Stimulated activated CD4-positive, alpha-beta T cell treated with anti-CD3 and anti-CD28 coated beads, Interleukin-4, amount 100 ng/mL, for 48 hours (primary cell): ENCODE measurements at regions not wholly inside any gene's neighbourhood (a gene's known extent, or its start where the extent isn't known, plus 50 kb on each side); places are given as distances from the start of the nearest gene placed in this dataset.
"Not testable (repeated sequence)": the region's sequence is repeated elsewhere in the genome, so short reads cannot be mapped to it uniquely, and the experiment has no call there.

ENCODE experiments used
- DNase-seq, 2 donors: peaks; one replicate each; pipeline ENCODE4 v3.0.0-alpha.2; 2020; ENCODE audit warnings: low read depth in 2 of 2

DNA sequence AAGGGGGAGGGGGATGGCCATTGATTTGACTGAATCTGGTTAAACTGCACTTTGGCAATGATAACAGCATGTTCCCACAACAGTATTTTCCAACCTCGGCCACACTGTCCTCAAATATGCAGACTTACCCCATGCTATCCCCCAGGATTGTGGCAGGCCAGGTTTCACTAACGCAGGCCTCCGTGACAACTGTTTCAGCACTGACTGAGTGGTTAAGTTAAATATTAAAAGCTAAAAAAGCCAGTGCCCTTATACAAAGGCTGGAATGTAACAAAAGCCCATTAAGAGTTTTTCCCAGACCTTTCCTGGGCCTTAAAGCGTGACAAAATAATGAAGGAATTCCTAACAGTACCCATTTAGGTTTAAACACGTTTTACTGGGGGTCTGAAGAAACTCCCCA lies 202.9 kb downstream of the USP25 start:
- no peak for DNase-seq

DNA sequence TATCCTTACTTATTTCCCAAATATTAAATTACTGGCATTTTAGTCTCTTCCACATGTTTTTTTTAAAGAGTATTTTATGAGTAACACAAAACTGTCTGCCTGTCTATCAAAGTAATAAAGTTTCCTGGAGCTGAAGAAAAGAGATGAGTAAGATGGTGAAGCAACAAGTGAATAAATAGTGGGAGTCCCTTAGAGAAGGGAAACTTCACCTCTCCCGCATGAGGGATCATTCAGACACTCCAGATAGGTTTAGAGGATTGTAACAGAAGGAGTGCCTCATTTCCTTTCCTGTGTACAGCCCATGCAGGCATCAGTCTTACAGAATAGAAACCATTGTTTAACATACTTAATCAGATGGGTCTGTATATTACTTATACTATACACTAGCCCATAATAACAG lies 205.7 kb downstream of the USP25 start:
- DNase-seq: no peak

DNA sequence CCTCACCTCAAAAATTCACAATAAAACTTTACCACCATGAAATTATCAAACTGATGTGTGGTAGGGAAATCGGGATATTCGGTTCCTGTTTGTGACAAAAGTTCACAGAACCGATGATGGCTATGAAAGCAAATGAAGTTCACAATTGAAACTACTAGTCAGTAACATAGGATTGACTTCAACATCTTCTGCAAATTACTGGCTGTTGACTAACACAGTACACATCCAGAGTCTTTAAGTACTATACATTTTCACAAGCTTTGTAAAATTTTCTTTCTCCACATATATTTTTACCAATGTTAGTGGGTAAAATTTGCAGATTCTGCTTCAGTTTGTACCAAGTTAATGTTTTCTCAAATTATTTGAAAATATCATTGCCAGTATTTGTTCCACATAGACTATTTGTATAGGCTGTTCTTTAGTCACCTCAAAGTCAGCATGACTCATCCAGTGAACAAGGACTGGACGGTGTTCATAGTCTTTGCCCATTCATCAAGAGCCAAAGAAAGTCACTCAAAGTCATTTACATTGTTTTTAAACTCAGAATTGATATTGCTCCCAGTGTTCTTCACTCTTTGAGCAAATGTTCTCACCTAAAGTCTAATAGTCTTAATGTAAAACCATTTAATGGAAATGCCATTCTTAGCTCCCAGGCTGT lies 213.4 kb downstream of the USP25 start:
- DNase-seq: no peak

DNA sequence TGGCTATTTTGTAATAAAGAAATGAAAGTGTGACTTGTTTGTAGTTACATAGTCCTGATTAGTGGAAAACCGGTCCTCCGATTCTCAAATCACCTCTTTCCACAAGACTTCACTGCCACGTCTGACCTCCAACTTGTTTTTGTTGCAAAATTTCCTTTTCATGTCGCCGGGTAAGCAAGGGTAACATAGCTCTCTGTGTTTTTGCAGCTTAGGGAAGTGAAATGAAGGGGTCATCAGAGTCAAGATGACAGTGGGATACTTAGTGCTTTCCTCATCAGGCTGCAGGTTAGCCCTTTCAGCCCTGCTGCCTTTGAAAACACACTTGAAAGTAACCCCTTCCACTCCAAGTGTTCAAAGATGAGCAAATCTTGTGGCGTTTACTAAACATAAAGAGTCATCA lies 217.9 kb downstream of the USP25 start:
- DNase-seq: no peak

DNA sequence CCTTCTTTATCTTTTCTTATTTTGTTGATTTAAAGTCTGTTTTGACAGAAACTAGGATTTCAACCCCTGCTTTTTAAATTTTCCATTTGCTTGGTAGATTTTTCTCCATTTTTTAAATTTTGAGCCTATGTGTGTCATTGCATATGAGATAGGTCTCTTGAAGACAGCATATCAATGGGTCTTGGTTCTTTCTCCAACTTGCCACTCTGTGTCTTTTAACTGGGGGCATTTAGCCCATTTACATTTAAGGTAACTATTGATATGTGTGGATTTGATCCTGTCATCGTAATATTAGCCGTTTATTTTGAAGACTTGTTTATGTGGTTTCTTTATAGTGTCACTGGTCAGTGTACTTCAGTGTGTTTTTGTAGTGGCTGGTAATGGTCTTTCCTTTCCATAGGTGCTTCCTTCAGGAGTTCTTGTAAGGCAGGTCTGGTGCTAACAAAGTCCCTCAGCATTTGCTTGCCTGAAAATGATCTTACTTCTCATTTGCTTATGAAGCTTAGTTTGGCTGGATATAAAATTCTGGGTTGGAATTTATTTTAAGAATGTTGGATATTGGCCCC lies 223.9 kb downstream of the USP25 start:
- no peak for DNase-seq

DNA sequence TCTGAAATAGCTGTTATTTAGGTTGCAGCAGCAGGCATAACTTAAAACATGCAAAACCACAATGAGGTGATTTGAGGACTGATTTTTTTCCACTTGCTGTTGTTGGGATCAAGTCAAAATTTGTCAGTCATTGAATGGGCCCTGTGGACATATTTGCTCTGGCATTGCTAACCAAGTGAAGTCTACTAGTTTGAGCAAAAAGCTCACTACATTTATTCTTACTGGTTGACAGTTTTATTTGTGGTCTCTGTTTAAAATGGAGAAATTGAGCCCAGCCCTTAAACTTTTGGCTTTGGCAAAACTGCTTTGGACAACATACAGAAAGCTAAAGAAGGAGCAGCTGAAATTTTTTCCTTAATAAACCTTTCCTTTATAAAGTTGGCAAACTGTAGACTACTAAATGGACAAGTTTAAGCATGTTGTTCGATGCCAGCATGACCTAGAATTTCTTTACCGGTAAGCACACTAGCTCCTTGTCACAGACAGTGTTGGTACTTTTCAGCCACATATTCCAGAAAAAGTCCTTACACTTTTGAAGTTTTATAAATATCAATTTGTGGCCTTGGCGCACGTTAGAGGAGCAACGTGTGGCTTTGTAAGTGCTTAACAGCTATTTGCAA lies 234.6 kb downstream of the USP25 start:
- no peak for DNase-seq

DNA sequence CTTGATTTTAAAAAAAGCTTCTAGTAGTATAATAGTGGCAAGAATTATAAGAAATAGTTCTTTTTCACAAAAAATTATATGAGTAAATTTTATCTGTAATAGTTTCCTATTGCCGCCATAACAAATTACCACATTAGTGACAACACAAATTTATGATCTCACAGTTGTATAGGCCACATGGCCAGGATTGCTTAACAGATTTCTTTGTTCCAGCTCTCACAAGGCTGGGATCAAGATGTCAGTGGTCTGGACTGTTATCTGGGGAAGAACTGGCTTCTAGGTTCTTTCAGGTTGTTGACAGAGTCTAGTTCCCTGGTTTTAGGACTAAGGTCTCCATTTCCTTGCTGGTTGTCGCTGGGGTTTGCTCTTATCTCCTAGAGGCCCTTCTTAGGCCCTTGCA lies 236.4 kb downstream of the USP25 start:
- no peak for DNase-seq

DNA sequence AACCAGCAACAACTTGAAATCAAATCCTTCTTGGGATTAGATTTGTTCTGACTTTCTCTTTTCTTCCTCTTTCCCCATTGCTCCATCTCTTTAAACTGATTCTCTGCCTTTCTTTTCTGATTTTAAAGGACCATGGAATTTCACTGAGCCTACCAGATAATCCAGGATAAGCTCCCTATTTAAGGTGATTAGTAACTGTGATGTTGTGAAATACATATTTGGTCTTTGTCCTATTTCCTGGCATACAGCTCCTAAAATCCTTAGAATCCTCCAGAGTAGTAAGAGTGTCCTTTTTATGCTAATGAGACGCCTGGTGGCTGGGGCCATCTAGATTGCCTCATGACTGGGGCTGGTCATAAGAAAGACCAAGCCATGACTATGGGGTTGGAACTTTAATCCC lies 236.9 kb downstream of the USP25 start:
- no peak for DNase-seq

DNA sequence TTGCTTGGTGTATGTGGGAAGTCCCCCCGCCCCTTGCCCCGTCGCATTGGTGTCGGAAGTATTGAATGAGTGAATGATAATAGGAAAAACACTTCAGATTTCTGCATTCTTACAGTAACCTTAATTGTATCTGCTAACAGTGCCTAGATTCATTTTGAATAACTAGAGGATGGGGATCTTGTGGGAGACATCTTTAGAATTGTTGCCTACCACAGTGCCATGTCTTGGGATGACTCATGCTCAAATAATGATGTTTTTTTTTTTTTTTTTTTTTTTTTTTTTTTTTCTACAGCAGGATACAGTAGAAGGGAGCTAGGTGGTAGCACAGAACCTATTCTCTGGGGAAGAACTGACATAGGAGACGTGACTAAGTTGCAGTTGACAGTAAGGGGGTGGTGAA lies 237.9 kb downstream of the USP25 start:
- DNase-seq: no peak

DNA sequence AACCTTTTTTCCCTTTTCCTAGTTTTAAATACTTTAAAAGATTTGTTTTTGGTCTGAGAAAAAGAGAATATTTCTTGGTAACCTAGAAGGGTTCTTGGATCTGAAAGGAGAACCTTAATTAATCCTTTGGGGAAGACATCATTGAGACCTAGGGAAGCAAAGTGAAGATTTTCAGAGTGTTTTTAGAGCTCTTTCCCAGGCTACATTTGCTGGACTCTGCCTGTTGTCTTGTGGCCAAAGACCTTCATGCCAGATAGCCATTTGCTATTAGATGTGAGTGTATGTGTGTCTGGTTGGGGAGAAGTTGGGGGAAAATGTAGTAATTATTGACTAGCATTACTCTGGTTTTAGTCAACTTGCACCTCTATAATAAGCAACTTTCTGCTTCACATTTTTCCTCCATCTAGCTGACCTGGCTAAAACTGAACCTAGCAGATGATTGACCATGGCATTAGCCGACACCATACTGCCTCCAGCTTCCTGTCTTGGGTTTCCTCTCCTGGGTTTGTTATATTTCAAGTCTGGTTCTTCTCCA lies 239.1 kb downstream of the USP25 start:
- DNase-seq: no peak

DNA sequence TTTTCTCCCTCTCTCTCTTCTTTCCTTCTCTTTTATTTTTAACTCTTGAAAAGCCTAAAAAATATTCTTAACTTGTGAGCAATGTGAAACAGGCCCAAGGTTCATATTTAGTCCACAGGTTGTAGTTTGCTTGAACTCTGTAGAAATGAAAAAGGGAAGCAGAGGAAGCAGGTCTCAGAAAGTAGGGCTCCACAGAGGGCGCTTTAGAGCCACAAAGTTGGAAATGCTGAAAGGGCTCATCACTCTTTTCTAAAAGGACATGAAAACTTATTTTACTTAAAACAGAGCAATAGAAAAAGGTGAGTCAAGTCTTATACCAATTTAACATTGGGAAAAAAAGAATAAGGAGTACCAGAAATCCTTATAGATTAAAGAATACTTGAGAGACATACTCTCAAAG lies 247.0 kb downstream of the USP25 start:
- DNase-seq: no peak

DNA sequence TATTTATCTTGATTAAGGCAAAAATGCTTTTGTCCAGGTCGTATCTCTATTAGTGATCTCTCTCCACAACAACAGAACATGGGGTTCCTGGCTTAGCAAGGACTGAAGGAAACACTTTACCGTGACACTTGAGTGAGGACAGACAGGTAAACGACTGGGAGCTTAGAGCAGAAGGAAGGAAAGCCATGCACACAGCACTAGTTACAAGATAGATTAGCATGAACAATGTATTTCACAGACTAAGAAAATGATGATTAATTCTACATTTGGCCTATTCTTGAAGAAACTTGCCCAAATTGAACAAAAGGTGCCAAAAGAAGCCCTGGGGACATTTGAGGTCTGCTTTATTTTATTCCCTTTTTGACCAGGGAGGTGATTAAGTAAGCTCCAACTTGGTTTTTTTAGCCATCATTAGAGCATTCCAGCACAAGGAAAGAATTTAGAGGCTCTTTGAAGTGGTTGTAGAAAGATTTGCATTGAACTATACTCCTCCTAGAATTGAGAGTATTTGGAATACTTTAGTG lies 248.5 kb downstream of the USP25 start:
- DNase-seq: no peak

DNA sequence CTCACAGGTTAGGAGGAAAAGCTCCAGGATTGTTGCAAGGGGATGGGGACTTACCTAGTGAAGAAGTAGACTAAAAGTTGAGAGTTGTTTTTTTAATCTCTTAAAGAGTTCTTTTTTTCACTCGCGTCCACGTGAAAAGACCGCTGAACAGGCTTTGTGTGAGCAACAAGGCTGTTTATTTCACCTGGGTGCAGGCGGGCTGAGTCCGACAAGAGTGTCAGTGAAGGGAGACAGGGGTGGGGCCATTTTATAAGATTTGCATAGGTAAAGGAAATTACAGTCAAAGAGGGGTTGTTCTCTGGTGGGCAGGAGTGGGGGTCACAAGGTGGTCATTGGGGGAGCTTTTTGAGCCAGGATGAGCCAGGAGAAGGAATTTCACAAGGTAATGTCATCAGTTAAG lies 249.7 kb downstream of the USP25 start:
- DNase-seq: not testable (repeated sequence)

DNA sequence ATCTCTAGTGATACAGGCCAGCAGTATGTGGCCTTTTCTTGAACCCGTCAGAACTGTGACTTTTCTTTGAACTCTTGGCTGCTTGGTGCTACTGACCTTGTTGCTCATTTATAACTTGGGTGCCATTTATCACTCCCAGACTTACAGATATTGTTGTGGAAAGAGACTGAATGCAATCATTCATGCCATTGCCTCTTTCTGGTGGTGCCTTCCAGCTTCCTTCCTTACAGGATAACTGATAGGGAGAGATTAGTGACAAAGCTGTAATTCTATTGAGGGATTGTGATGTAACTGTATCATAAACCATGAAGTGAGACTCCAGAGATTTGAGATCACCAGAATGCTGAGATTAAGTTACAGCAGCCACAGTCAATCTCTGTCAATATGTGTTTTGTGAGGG lies 256.5 kb downstream of the USP25 start:
- no peak for DNase-seq

DNA sequence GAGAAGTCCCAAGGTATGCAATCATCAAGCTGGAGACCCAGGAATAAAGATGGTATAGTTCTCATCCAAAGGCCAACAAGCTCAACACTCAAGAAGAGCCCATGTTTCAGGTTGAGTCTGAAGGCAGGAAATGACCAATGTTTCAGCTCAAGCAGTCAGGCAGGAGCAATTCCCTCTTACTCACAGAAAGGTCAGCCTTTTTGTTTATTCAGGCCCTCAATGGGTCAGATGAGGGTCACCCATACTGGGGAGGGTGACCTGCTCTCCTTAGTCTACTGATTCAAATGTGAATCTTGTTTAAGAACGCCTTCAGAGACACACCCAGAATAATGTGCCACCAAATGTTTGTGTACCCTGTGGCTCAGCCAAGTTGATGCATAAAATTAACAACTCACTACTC lies 262.4 kb downstream of the USP25 start:
- DNase-seq: no peak

DNA sequence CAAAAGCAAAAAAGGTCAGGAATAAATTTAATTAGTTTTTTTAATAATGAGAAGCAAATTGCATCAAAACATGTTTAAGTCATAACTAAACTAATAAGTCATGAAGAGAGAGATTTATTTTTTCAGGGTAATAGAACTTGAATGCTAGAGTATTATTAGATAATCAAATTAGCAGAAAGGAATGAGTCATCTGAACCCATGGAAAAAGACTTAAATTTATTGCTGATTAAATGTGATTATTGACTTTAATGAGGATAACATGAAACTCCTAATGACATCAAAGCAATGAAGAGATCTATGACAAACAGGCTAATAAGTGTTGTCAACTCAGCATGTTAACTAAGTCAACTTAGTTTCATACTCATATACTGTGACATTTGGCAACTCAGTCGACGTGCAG lies 264.2 kb downstream of the USP25 start:
- DNase-seq: no peak

DNA sequence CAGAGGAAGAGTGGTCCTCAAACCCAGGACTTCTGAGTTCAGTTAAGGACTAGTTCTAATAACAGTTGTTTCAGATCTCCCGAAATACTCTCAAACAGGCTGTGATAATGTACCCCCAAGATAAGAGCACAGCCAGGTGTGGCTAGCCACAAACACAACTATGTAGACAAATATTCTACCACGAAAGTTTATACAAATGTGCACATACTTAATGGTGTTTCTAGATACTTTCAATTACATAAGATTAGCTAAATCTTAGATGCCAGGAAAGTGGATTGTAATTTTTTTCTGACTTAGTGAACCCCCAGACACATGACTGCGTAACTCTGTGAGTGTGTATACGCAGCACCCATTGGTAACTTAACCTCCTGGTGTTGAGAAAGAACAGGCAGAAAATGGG lies 270.0 kb downstream of the USP25 start:
- DNase-seq: no peak

DNA sequence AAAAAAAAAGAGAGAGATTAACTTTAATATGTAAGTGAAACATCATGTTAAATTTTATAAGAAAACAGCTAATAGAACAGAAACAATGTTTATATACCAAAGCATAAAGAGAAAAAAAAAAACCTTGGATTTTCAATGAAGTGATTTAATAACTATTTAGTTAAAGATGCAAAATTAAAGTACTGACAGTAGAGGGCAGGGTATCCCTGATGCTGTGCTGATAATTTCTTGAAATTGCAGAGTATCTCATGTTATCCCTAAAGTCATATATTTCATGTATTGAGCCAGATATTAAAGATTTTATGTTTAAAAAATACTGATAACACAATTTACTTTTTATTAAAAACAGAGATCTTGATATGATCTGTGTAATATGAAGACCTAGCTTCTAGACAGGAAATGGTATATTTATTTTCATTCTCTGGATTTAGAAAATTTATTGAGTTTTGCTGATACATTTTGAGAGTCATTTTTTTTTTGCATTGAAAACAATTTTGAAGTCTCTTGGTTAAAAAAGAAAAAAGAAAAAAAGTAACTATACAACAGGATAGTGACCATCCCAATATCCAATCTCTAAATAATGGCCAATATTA lies 273.2 kb downstream of the USP25 start:
- no peak for DNase-seq

DNA sequence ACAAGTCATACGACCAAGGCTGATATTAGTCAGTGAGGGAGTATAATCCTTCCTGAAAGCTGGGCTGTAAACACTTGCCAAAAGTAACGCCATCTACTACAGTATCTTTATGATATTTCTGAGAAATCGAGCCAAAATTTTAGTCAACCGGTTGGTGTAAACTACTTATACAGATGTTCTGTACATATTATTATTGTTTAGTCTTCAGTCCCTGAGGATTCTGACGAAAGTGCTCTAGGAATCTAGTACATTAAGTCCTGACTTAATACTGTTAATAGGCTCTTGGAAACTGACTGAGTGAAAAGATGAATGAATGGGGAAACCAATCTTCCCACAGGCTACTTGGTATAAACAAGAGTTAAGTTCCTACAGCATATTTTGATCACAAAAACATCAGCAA lies 274.3 kb downstream of the USP25 start:
- no peak for DNase-seq

DNA sequence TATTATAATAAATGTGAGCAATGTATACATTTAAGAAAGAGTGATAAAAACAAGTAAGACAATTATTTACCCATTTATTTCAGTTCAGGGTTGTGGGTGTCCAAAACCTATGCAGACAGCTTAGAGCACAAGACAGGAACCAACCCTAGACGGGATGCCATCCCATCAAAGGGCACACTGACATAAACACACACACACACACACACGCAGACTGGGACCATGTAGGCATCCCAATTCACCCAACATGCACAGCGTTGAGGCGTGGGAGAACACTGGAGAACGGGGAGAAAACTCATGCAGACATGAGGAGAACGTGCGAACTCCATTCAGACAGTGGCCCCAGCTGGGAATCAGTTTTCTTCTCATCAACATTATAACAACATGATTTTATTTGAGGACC lies 274.7 kb downstream of the USP25 start:
- DNase-seq: no peak

DNA sequence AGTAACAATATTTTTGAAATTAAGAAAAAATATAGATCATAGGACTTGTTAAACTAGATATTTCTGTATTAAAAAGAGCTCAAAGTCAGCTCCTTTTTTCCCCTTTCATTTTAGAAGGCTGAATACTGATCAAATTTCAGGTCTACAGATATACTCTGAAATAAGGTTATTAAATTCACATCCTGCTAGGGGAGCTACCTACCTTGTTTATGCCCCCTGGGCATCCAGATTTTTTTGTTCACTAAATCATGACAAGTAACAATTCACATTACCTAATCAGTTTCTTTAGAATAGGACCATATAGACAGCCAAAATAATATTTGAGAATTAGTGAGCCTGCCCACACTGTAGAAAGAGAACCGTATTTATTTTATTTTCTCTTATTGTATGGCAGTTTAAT lies 276.2 kb downstream of the USP25 start:
- no peak for DNase-seq

DNA sequence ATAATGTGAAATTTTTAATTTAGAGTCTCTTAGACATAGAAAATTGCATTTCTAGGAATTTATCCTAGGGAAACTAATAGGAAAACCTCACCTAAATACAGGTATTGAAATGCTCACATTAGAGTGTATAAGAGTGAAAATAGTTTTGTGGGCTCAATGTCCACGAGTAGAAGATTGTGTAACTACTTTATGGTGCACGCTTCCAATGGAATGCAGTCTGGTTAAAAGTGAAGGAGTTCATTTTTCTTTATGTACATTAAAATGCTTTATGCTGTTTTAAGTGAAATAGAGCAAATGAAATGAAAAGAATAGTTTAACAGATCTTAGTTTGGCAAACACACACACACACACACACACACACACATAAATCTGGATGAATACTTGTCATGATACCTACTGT lies 278.2 kb downstream of the USP25 start:
- DNase-seq: no peak

DNA sequence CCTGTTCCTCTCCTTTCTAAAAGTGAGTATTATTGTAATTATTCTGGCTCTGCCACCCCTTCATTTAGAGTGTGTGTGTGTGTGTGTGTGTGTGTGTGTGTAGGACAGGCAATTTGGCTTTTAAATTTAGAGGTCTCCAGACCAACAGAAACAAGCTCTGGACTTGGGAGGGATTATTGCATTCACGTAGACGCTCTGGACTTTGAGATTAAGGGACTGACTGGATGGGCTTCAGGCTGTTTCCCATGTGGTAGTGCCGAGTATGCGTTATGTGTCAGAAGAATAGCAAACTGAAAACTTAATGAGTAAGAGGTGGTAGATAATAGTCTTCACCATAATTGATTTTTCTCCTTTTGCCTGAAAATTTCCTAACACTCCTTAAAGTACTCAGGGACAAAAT lies 281.9 kb downstream of the USP25 start:
- DNase-seq: no peak
